GM12865 (cell line): ENCODE measurements at regions not wholly inside any gene's neighbourhood (a gene's known extent, or its start where the extent isn't known, plus 50 kb on each side); places are given as distances from the start of the nearest gene placed in this dataset.

ENCODE experiments used
- DNase-seq: peaks from one replicate; pipeline ENCODE4 v3.0.0; 2010; ENCODE audit warnings: low read depth
- H3K4me3 ChIP-seq: 2 replicates; pipeline ENCODE4 v1.5.1; 2011; ENCODE audit warnings: mild to moderate bottlenecking, low read depth, low read length, control low read depth
- TF ChIP-seq, protein P1 (sequence below): IDR thresholded peaks from 2 replicates; pipeline ENCODE4 v1.5.1; 2011; ENCODE audit warnings: low read length, control low read depth, low read depth, inconsistent platforms; ENCODE audit not compliant: insufficient read depth; ENCODE audit errors: missing control alignments

DNA sequence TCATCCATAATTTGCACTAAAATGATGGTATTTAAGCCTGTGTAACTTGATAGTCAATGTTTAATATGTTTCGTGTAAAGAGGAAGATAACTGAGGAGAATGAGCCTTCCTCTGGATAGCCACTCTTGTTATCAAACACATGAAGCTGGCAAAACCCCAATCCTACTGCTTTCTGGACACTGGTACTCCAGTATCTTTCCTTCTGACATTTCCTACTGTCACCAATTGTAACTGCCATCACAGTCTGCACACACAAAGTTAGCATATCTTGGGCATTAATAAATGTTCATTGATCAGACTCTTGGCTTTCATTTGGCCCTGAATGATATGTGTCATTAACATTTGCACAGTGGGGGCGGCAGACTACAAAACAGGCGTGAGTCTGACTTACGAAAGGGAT lies 419.1 kb downstream of the TMA16 start:
- no peak for DNase-seq
- no peak overlapping the region for H3K4me3 ChIP-seq
- TF ChIP-seq, protein P1, sequence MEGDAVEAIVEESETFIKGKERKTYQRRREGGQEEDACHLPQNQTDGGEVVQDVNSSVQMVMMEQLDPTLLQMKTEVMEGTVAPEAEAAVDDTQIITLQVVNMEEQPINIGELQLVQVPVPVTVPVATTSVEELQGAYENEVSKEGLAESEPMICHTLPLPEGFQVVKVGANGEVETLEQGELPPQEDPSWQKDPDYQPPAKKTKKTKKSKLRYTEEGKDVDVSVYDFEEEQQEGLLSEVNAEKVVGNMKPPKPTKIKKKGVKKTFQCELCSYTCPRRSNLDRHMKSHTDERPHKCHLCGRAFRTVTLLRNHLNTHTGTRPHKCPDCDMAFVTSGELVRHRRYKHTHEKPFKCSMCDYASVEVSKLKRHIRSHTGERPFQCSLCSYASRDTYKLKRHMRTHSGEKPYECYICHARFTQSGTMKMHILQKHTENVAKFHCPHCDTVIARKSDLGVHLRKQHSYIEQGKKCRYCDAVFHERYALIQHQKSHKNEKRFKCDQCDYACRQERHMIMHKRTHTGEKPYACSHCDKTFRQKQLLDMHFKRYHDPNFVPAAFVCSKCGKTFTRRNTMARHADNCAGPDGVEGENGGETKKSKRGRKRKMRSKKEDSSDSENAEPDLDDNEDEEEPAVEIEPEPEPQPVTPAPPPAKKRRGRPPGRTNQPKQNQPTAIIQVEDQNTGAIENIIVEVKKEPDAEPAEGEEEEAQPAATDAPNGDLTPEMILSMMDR = no peak

DNA sequence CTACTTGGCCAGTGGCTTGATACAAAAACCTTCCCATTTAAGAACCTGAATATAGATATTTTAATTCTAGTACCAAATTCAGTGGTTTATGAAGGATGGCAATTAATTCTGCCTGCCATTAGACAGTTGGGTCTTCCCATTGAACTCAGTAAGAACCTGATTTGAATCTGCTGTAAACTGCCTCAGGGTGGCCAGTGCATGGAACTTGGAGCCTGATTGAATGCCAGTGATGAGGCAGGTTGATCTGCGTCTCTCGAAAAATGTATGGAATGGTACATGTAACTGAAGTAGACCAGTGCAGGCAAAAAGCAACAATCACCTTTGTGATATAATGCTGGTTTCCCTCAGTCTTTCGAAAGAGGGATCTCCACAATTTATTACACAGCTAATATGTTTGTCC lies 421.4 kb downstream of the TMA16 start:
- DNase-seq = no peak
- no peak overlapping the region for H3K4me3 ChIP-seq
- TF ChIP-seq, protein P1 = no peak

DNA sequence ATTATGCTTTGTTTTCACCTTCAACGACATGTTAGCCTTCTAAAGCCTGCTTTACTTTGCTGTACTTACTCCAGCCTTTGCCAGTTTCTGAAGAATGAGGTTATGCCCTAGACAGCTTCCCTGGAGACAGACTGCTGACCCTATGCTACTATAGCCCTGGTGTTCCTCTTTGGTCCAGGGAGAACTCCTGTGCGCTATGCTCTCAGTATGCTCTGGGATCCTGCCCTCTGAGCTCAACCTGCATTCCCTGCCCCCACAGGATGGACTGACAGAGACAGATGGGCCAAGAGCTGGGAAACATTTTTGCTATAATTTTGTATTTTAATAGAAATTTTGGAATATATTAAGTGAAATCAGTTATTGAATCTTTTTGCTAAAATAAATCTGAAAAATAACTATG lies 425.9 kb downstream of the TMA16 start:
- no peak for DNase-seq
- TF ChIP-seq, protein P1 = no peak
- no peak overlapping the region for H3K4me3 ChIP-seq

DNA sequence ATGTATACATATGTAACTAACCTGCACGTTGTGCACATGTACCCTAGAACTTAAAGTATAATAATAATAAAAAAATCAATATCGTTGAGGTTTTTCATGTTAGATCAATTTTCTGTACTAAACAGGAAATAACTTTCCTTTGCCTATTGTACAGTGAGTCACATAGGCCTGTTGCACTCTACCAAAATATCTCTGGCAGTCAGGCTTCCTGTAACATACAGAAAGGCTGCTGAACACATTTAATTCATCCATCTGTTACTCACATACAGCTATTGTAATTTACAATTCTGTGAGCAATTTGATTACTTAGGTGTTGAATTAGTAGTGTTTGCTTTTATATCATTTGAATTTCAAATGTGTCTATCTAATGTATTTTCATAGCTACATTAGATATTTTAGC lies 427.8 kb downstream of the TMA16 start:
- DNase-seq = no peak
- no peak overlapping the region for H3K4me3 ChIP-seq
- TF ChIP-seq, protein P1 = no peak

DNA sequence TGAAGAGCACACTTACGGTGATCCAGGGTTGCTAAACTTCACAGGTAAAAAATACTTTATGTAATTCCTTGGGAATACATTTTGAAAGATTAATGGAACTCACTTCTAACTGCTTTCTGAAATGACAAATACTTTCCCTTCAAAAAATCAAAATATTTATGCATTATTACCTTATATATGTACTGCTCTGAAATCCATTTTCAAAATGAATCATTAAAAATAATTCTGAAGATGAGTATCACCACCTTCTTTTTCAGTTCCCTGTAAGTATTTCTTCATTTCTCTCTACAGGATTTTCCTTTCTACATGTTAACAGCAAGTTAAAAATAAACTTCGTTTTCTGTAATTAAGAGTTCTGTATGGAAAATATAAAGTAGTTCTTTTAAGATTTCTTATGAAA lies 428.6 kb downstream of the TMA16 start:
- H3K4me3 ChIP-seq = no peak overlapping the region
- TF ChIP-seq, protein P1 = no peak
- no peak for DNase-seq

DNA sequence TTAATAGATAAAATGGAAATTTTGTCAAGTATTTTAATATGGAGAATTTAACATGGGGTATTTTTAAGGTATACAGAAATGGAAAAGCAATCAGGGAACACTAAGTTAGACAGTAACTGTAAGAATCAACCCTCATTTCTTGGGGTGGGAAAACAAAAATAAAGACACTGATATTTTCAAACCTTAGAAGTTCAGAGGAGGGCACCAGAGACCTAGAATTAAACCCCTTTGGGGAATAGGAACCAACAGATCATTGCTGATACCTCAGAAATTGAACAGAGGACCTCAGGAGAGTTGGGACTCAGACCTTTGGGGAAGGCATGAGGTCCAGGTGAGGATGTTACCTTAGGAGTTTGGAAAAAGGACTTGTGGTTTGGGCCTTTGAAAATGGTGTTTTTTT lies 435.6 kb downstream of the TMA16 start:
- no peak overlapping the region for H3K4me3 ChIP-seq
- TF ChIP-seq, protein P1 = no peak
- no peak for DNase-seq

DNA sequence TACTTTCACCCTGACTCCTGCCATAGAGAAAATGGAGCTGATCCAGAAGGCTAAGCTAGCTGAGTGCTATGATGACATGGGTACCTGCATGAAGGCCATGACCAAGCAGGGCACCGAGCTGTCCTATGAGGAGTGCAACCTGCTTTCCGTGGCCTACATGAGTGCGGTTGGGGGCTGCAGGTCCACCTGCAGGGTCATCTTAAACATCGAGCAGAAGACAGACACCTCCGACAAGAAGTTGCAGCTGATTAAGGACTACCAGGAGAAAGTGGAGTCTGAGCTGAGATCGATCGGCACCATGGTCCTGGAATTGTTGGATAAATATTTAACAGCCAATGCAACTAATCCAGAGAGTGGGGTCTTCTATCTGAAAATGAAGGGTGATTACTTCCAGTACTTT lies 438.0 kb downstream of the TMA16 start:
- H3K4me3 ChIP-seq = no peak overlapping the region
- no peak for DNase-seq
- TF ChIP-seq, protein P1 = no peak
